ACC112 (cell line): ENCODE measurements at regions not wholly inside any gene's neighbourhood (a gene's known extent, or its start where the extent isn't known, plus 50 kb on each side); places are given as distances from the start of the nearest gene placed in this dataset.

Experiments
- H2AFZ ChIP-seq: fragments of 200-600 bp; sonication (generic); one replicate; pipeline ENCODE4 v1.6.0; 2017; ENCODE audit warnings: antibody characterized with exemption, low read length; ENCODE audit not compliant: unreplicated experiment
- H3K27ac ChIP-seq: fragments of 200-600 bp; sonication (generic); 2 replicates; pipeline ENCODE4 v1.5.1; 2014; ENCODE audit warnings: low read depth, mild to moderate bottlenecking, antibody characterized with exemption, low read length, moderate library complexity
- H3K27me3 ChIP-seq: fragments of 200-600 bp; sonication (generic); 2 replicates; pipeline ENCODE4 v1.6.1; 2014; ENCODE audit warnings: mild to moderate bottlenecking, antibody characterized with exemption, low read length, moderate library complexity, mixed read lengths; ENCODE audit not compliant: insufficient read depth
- H3K36me3 ChIP-seq: fragments of 200-600 bp; sonication (generic); 2 replicates; pipeline ENCODE4 v1.6.1; 2016; ENCODE audit warnings: mild to moderate bottlenecking, antibody characterized with exemption, low read length, moderate library complexity, mixed read lengths; ENCODE audit not compliant: insufficient read depth
- H3K4me1 ChIP-seq: fragments of 200-600 bp; sonication (generic); one replicate; pipeline ENCODE4 v1.6.1; 2016; ENCODE audit warnings: low read length, mixed read lengths; ENCODE audit not compliant: insufficient read depth, unreplicated experiment, control insufficient read depth
- H3K4me3 ChIP-seq: fragments of 200-600 bp; sonication (generic); 2 replicates; pipeline ENCODE4 v1.5.1; 2014; ENCODE audit warnings: mild to moderate bottlenecking, low read depth, low read length
- H3K79me2 ChIP-seq: fragments of 200-600 bp; sonication (generic); one replicate; pipeline ENCODE4 v1.6.0; 2016; ENCODE audit warnings: low read length; ENCODE audit not compliant: control insufficient read depth, unreplicated experiment, insufficient read depth

DNA sequence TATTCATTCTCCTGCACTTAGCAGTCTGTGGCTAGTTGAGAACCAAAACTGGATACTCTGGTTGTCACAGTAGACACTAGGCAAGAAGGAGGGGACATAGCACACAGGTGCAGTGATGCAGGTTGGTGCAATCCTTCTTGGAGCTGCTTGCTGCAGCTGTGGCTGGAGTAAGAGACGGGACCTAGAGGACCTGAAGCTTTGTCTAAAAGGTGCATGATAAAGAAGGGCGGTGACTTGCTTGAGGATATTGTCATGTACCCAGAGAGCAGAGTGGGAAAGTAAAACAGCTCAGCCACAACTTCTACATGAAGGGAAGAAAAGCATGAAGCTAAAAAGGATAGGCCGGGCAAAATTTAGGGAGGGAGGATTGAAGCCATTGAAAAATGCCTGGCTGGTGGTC is 304.1 kb upstream of the KIRREL3 start:
- Histone ChIP-seq H3K4me3 (no peak overlapping the region), H3K36me3 (no peaks in the 10 kb centered on the region), H2AFZ (no peak overlapping the region), H3K27me3 (no peaks in the 10 kb centered on the region), H3K4me1 (no peaks in the 10 kb centered on the region), H3K79me2 (no peaks in the 10 kb centered on the region), H3K27ac (no peak overlapping the region)

GRCh38 chr11:127288926-127289325 is 288.4 kb upstream of the KIRREL3 start:
- no peak overlapping the region for H2AFZ ChIP-seq
- H3K27ac ChIP-seq: no peak overlapping the region
- H3K4me1 ChIP-seq: no peaks in the 10 kb centered on the region
- H3K36me3 ChIP-seq: no peaks in the 10 kb centered on the region
- no peaks in the 10 kb centered on the region for H3K79me2 ChIP-seq
- no peak overlapping the region for H3K4me3 ChIP-seq
- no peaks in the 10 kb centered on the region for H3K27me3 ChIP-seq

DNA sequence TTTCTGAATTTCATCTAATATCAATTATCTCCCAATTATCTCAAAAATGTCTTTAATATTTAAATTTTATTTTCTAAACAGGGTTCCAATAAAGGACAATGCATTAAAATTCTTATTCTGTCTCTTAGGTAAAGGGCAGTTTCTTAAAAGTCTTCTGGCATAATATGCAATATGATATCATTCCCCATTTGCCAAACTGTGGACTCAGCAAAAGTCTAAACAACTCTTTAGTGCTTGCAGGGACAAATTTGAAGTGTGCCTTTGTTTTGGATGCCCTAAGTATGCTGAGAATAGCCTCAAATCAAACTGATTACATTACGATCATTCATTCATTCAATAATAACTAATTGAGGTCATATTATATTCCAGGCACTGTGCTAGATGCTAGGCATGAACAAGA is 281.0 kb upstream of the KIRREL3 start:
- Histone ChIP-seq H3K27ac (no peak overlapping the region), H3K27me3 (no peaks in the 10 kb centered on the region), H3K4me3 (no peak overlapping the region), H3K36me3 (no peaks in the 10 kb centered on the region), H3K79me2 (no peaks in the 10 kb centered on the region), H2AFZ (no peak overlapping the region), H3K4me1 (no peaks in the 10 kb centered on the region)

DNA sequence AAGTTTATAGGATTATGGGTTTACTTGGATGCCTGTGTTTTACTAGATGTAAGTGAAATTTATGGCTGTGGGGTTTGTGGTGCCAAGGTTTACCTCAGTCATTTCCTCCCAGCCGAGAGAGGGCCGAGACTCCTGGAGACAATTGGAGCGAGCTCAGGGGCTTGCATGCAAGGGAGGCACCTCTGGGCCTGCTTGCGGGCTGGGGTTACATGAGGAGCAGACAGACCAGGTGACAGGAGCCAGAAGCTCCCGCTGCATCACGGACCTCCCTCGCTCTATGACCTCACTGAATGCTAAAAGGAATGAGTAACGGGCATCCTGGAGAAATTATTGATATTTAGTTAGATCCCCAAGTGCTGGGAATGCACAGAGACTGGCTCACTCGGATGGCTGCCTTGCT is 275.2 kb upstream of the KIRREL3 start:
- Histone ChIP-seq H3K4me1 (no peaks in the 10 kb centered on the region), H3K36me3 (no peaks in the 10 kb centered on the region), H3K79me2 (no peaks in the 10 kb centered on the region), H2AFZ (no peak overlapping the region), H3K27ac (no peak overlapping the region), H3K4me3 (no peak overlapping the region), H3K27me3 (no peaks in the 10 kb centered on the region)

- Histone ChIP-seq H3K79me2 (no peaks in the 10 kb centered on the region), H3K4me1 (no peaks in the 10 kb centered on the region), H3K36me3 (no peaks in the 10 kb centered on the region), H3K27ac (no peak overlapping the region), H3K4me3 (no peak overlapping the region), H3K27me3 (no peaks in the 10 kb centered on the region), H2AFZ (no peak overlapping the region)
Measured at GRCh38 chr11:127274328-127274676, 273.7 kb upstream of the KIRREL3 start.

GRCh38 chr11:127273593-127274327 is 273.2 kb upstream of the KIRREL3 start:
- Histone ChIP-seq H3K79me2 (no peaks in the 10 kb centered on the region), H3K36me3 (no peaks in the 10 kb centered on the region), H3K27me3 (no peaks in the 10 kb centered on the region), H2AFZ (no peak overlapping the region), H3K4me3 (no peak overlapping the region), H3K27ac (no peak overlapping the region), H3K4me1 (no peaks in the 10 kb centered on the region)

DNA sequence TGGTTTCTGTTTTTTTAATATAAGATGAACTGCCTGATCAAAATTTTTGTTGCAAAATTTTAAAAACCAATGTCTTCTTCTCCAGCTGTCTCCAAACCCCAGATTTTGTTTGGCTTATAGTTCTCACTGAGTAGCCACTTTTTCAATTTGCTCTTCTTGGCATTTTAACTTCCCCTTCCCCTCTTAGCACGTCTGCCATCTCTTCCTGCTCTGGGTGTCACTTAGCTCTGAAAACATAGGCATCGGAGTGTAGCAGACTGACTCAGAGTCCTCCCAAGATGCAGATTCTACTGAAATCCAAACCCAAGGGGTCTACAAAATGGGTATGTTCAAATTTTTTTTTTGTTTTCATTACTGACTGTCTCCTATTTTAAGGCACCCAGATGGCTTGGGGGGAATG is 270.3 kb upstream of the KIRREL3 start:
- Histone ChIP-seq H3K79me2 (no peaks in the 10 kb centered on the region), H2AFZ (no peak overlapping the region), H3K36me3 (no peaks in the 10 kb centered on the region), H3K27ac (no peak overlapping the region), H3K4me3 (no peak overlapping the region), H3K27me3 (no peaks in the 10 kb centered on the region), H3K4me1 (no peaks in the 10 kb centered on the region)

DNA sequence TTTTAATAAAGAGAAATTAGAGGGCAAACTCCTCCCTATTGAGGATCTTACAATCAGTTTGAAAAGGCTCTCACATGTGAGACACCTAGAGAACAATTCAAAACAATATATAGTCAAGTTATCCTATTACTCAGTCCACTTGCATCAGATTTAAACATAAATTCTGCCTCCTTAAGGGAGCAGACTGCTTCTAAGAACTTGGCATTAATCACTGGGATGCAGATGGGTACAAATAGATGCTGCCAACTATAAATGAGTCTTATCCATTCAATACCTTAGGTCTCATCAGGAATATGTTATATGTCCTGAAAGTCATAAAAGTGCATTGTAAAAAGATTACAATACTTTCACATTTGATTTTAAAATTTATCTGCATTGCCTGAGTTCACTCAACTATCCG is 269.3 kb upstream of the KIRREL3 start:
- no peaks in the 10 kb centered on the region for H3K36me3 ChIP-seq
- no peaks in the 10 kb centered on the region for H3K27me3 ChIP-seq

GRCh38 chr11:127268932-127269331 is 268.4 kb upstream of the KIRREL3 start:
- no peaks in the 10 kb centered on the region for H3K27me3 ChIP-seq
- no peaks in the 10 kb centered on the region for H3K79me2 ChIP-seq
- no peaks in the 10 kb centered on the region for H3K4me1 ChIP-seq
- H3K36me3 ChIP-seq: no peaks in the 10 kb centered on the region
- H3K4me3 ChIP-seq: no peak overlapping the region
- no peak overlapping the region for H3K27ac ChIP-seq
- H2AFZ ChIP-seq: no peak overlapping the region

More for the DNA sequence above, 269.3 kb upstream of the KIRREL3 start:
- Histone ChIP-seq H3K4me1 (no peaks in the 10 kb centered on the region), H3K27ac (no peak overlapping the region), H3K79me2 (no peaks in the 10 kb centered on the region), H2AFZ (no peak overlapping the region), H3K4me3 (no peak overlapping the region)

DNA sequence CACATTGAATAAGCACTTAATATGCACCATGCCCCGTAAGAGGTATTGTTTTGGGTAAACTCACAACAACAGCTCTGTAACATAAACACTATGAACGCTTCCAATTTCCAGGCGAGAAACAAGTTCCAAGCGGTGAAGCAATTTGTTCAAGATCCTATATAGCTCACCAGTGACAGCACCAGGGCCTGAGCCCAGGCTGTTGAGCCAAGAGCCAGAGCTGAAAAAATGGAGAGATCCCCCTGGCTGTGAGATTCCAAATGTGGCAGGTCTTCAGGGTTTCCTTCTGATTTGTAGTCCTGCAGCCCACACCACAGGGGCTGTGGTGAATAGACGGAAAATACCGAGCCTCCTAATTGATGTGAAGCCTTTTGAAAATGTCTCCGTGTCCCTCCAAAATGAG is 268.0 kb upstream of the KIRREL3 start:
- Histone ChIP-seq H3K79me2 (no peaks in the 10 kb centered on the region), H2AFZ (no peak overlapping the region), H3K36me3 (no peaks in the 10 kb centered on the region), H3K4me3 (no peak overlapping the region), H3K4me1 (no peaks in the 10 kb centered on the region), H3K27me3 (no peaks in the 10 kb centered on the region), H3K27ac (no peak overlapping the region)

DNA sequence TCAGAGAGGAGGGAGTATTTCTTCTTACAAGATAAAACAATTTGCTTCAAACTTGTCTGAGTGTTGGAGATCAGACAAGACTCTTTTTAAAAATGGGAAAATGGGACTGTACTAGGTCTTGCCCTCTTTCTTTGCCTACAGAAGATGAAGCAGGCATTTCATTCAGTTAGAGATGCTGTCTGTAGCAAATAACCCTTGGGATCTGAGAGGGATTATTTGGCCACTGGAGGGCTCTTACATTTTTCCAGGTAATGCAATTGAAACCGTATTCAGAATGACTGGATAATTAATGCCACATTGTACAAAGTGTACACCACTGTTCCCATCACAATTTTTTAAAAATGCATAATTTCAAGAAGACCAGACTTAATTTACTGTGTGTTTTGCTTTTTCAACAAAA is 258.5 kb upstream of the KIRREL3 start:
- H3K4me3 ChIP-seq: no peak overlapping the region
- H2AFZ ChIP-seq: no peak overlapping the region
- H3K36me3 ChIP-seq: no peaks in the 10 kb centered on the region
- no peaks in the 10 kb centered on the region for H3K79me2 ChIP-seq
- no peaks in the 10 kb centered on the region for H3K4me1 ChIP-seq
- no peak overlapping the region for H3K27ac ChIP-seq
- H3K27me3 ChIP-seq: no peaks in the 10 kb centered on the region
